Ovary (tissue), 7 donors: ENCODE measurements at regions not wholly inside any gene's neighbourhood (a gene's known extent, or its start where the extent isn't known, plus 50 kb on each side); places are given as distances from the start of the nearest gene placed in this dataset.

Experiments used
- DNase-seq, 5 donors: peaks; one replicate each; pipeline ENCODE4 v3.0.0-alpha.2; 2019 to 2020
- H3K27ac ChIP-seq, 2 donors: fragments of 200-600 bp; one replicate each; pipeline versions ENCODE4 v1.5.1 to v1.8.0; 2019 to 2022
- H3K27me3 ChIP-seq: fragments of 200-600 bp; one replicate; pipeline ENCODE4 v1.8.0; 2022
- H3K36me3 ChIP-seq: fragments of 200-600 bp; sonication (generic); one replicate; pipeline ENCODE4 v1.5.1; 2019
- H3K4me1 ChIP-seq: one replicate; pipeline ENCODE4 v1.8.1; 2013; ENCODE audit warnings: mild to moderate bottlenecking, moderate library complexity; ENCODE audit not compliant: insufficient read depth
- H3K4me3 ChIP-seq: fragments of 200-600 bp; sonication (generic); one replicate; pipeline ENCODE4 v1.5.1; 2017
- H3K9me3 ChIP-seq, 2 donors: fragments of 200-600 bp in 1 of 2; sonication (generic) in 1 of 2; one replicate each; pipeline versions ENCODE4 v1.5.1 to v1.8.1; 2013 to 2019; ENCODE audit warnings: mild to moderate bottlenecking in 1 of 2, moderate library complexity in 1 of 2
- CTCF ChIP-seq, 3 donors: fragments of 450-650 bp in 2 of 3; fragments of 200-600 bp in 1 of 3; IDR thresholded peaks; one replicate each; pipeline versions ENCODE4 v1.5.1 to v1.8.0; 2016 to 2022; ENCODE audit warnings: antibody characterized with exemption in 3 of 3, mild to moderate bottlenecking in 1 of 3
- EP300 ChIP-seq: sonication (generic); formaldehyde crosslinking; IDR thresholded peaks from one replicate; pipeline ENCODE4 v1.6.1; 2017; ENCODE audit warnings: antibody characterized with exemption
- POLR2A ChIP-seq: fragments of 450-650 bp; IDR thresholded peaks from one replicate; pipeline ENCODE4 v1.6.1; 2017; ENCODE audit warnings: antibody characterized with exemption, mild to moderate bottlenecking, moderate library complexity
- WGBS, 3 donors: extraction: QIAGEN DNeasy Blood & Tissue Kit in 1 of 3; methylation state at CpG; one replicate each; pipeline versions ENCODE4 v1.1.5 to v1.1.7; 2013 to 2017; 5-methylcytosine and 5-hydroxymethylcytosine counted together
- intact Hi-C, 4 donors: fragments of 100-400 bp; cut with DNase I; formaldehyde crosslinking; loops; one replicate each; pipeline versions ENCODE4 v1.11.0 to v1.15.1; 2022 to 2023
- donor health status: DM: no; HTN: no; CAD: no; lungs with moderate emphysema.
- donor health status: DM: no; HTN: no; CAD: no.
- donor health status: Bipolar disorder and iron deficiency.
- donor health status: DM: no; HTN: no; CAD: no.
- donor health status: DM: yes; HTN: yes; CAD: no.

- no peak overlapping the region for H3K27ac ChIP-seq
- TF ChIP-seq POLR2A = no peak
- no peak for TF ChIP-seq CTCF (IDR thresholded peaks at IDR 0.05)
- no peak for TF ChIP-seq EP300
- DNase-seq = peak in 1 of 5 donors; percentile 10
- no peak overlapping the region for H3K4me3 ChIP-seq
- no peaks in the 10 kb centered on the region for H3K4me1 ChIP-seq
- H3K9me3 ChIP-seq = no peaks in the 10 kb centered on the region
- intact Hi-C loops = no loop called here
- WGBS, 3 donors = 51 to 74% (median 58%) methylated on average over 14 of the region's 14 CpGs
- H3K27me3 ChIP-seq = no peaks in the 10 kb centered on the region
- H3K36me3 ChIP-seq = no peaks in the 10 kb centered on the region
Measured at GRCh38 chr11:71189768-71190315, 62.5 kb downstream of the SHANK2 start.

- WGBS, 3 donors = 88 to 90% (median 90%) methylated on average over 18 to 20 of the region's 20 CpGs
Measured at GRCh38 chr11:71188886-71189767, 63.2 kb downstream of the SHANK2 start.

GRCh38 chr11:71188073-71188472 lies 64.3 kb downstream of the SHANK2 start:
- intact Hi-C loops = no loop called here
- 91 to 94% (median 92%) methylated on average over 8 of the region's 8 CpGs for WGBS, 3 donors
- TF ChIP-seq EP300 (no peak), POLR2A (no peak), CTCF (IDR thresholded peaks at IDR 0.05) (no peak)
- Histone ChIP-seq H3K4me3 (no peak overlapping the region), H3K9me3 (peaks cover 0 to 4% of the 10 kb centered on the region in 2 donors), H3K27me3 (no peaks in the 10 kb centered on the region), H3K36me3 (no peaks in the 10 kb centered on the region), H3K4me1 (no peaks in the 10 kb centered on the region), H3K27ac (no peak overlapping the region)
- DNase-seq = no peak

More at GRCh38 chr11:71188886-71189767, 63.2 kb downstream of the SHANK2 start:
- DNase-seq = peak in 1 of 5 donors; percentile 4
- TF ChIP-seq EP300 = no peak
- TF ChIP-seq CTCF (IDR thresholded peaks at IDR 0.05) = no peak
- TF ChIP-seq POLR2A = no peak
- no peaks in the 10 kb centered on the region for H3K36me3 ChIP-seq
- no peaks in the 10 kb centered on the region for H3K4me1 ChIP-seq
- H3K27me3 ChIP-seq = no peaks in the 10 kb centered on the region
- intact Hi-C loops = no loop called here
- no peak overlapping the region for H3K4me3 ChIP-seq
- H3K9me3 ChIP-seq = no peaks in the 10 kb centered on the region
- no peak overlapping the region for H3K27ac ChIP-seq

- Histone ChIP-seq H3K9me3 (peaks cover 0 to 4% of the 10 kb centered on the region in 2 donors), H3K36me3 (no peaks in the 10 kb centered on the region), H3K27me3 (no peaks in the 10 kb centered on the region), H3K27ac (no peak overlapping the region), H3K4me1 (no peaks in the 10 kb centered on the region), H3K4me3 (no peak overlapping the region)
- WGBS, 3 donors = 76 to 88% (median 87%) methylated on average over 8 of the region's 8 CpGs
- no peak for DNase-seq
- intact Hi-C loops = no loop called here
- TF ChIP-seq CTCF (IDR thresholded peaks at IDR 0.05) (no peak), EP300 (no peak), POLR2A (no peak)
Measured at GRCh38 chr11:71186806-71187205, 65.6 kb downstream of the SHANK2 start.
